BLaER1 treated with 17β-estradiol and CSF1 and Interleukin-3, amounts not matched to agents 10 nM and 100 nM (cell line): ENCODE measurements at regions not wholly inside any gene's neighbourhood (a gene's known extent, or its start where the extent isn't known, plus 50 kb on each side); places are given as distances from the start of the nearest gene placed in this dataset.
"Not testable (repeated sequence)": the region's sequence is repeated elsewhere in the genome, so short reads cannot be mapped to it uniquely, and the experiment has no call there.

Experiments used
- H3K27ac ChIP-seq, 11 experiments: shearing (Covaris generic); formaldehyde crosslinking; 2 replicates each; pipeline ENCODE4 v1.8.1; 2022
- H3K27me3 ChIP-seq, 11 experiments: shearing (Covaris generic); formaldehyde crosslinking; 2 replicates each; pipeline ENCODE4 v1.8.1; 2022
- H3K36me3 ChIP-seq, 11 experiments: shearing (Covaris generic); formaldehyde crosslinking; 2 replicates each; pipeline ENCODE4 v1.8.1; 2022
- H3K4me1 ChIP-seq, 10 experiments: shearing (Covaris generic); formaldehyde crosslinking; 2 replicates each; pipeline ENCODE4 v1.8.1; 2022
- H3K4me2 ChIP-seq, 11 experiments: shearing (Covaris generic); formaldehyde crosslinking; 2 replicates each; pipeline ENCODE4 v1.8.1; 2022
- H3K4me3 ChIP-seq, 10 experiments: shearing (Covaris generic); formaldehyde crosslinking; 2 replicates each; pipeline ENCODE4 v1.8.1; 2022
- H3K9ac ChIP-seq, 11 experiments: shearing (Covaris generic); formaldehyde crosslinking; 2 replicates each; pipeline ENCODE4 v1.8.1; 2022
- H3K9me3 ChIP-seq, 11 experiments: shearing (Covaris generic); formaldehyde crosslinking; replicated peaks in 1 of 11; 2 replicates each; pipeline ENCODE4 v1.8.1; 2022
- H4K20me1 ChIP-seq, 11 experiments: shearing (Covaris generic); formaldehyde crosslinking; 2 replicates each; pipeline ENCODE4 v1.8.1; 2022
- Cebpa-rat ChIP-seq, 11 experiments: shearing (Covaris generic); IDR thresholded peaks; 2 replicates each; pipeline ENCODE4 v1.8.1; 2022

DNA sequence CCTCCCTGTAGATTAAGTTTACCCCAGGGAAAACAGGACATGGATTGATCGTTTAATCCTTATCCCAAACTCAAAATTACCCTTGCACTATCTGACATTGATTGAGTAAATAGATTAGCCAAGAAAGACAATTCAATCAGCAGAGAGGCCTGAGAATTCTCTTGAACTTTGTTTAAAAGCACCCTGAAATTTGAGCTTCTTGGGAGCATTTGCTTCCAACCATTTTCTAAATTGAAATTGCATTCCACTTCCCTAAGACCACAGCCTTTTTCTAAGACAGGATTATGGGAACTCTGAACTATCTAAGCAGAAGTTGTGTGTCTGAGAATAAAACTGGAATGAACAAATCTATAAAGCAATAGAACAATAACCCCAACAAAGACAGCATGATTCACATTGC lies 76.6 kb upstream of the TNRC6A start:
- no peaks in the 10 kb centered on the region for H3K4me1 ChIP-seq
- H3K9ac ChIP-seq: no peak overlapping the region
- no peaks in the 10 kb centered on the region for H3K9me3 ChIP-seq
- no peaks in the 10 kb centered on the region for H3K36me3 ChIP-seq
- no peak overlapping the region for H3K4me2 ChIP-seq
- no peaks in the 10 kb centered on the region for H4K20me1 ChIP-seq
- no peak for TF ChIP-seq Cebpa-rat (IDR thresholded peaks at IDR 0.05)
- H3K4me3 ChIP-seq: no peak overlapping the region
- no peaks in the 10 kb centered on the region for H3K27me3 ChIP-seq
- H3K27ac ChIP-seq: no peak overlapping the region

- no peak for TF ChIP-seq Cebpa-rat (IDR thresholded peaks at IDR 0.05)
- H3K4me3 ChIP-seq: no peak overlapping the region
- no peaks in the 10 kb centered on the region for H3K4me1 ChIP-seq
- H3K4me2 ChIP-seq: no peak overlapping the region
- H3K9ac ChIP-seq: no peak overlapping the region
- H3K9me3 ChIP-seq: no peaks in the 10 kb centered on the region
- H4K20me1 ChIP-seq: no peaks in the 10 kb centered on the region
- H3K27ac ChIP-seq: no peak overlapping the region
- H3K27me3 ChIP-seq: no peaks in the 10 kb centered on the region
- no peaks in the 10 kb centered on the region for H3K36me3 ChIP-seq
These were observed 75.7 kb upstream of the TNRC6A start for GRCh38 chr16:24653725-24654124.

- not testable (repeated sequence) for H4K20me1 ChIP-seq, H3K4me3 ChIP-seq, H3K4me2 ChIP-seq, H3K27ac ChIP-seq, H3K9me3 ChIP-seq, H3K9ac ChIP-seq, H3K36me3 ChIP-seq, H3K27me3 ChIP-seq
- peaks cover 10 to 29% (median 22%) of the 10 kb centered on the region in 10 experiments for H3K4me1 ChIP-seq
These were observed 63.5 kb upstream of the TNRC6A start for GRCh38 chr16:24665942-24666341.

DNA sequence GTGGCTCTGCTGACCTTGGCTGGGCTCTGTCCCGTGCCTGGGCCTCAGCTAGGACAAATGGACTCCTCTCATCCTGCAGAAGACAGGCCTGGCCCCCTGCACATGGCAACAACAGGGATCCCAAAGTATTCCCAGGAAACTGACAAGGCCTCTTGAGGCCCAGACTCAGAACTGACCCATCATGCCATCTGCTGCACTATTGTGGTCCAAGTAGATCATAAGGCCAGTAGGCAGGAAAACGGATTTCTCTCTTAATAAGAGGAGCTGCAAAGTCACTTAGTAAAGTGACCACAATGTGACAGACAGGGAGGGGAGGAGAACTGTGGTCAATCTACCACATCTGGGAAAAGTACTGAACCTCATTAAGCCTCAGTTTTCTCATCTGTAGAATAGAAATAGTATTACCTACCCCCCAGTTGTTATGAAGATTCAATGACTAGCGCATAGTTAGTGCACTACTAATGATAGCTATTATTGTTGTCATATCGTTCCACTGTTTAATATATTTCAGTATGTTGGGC lies 62.1 kb upstream of the TNRC6A start:
- Histone ChIP-seq H3K4me1 (peaks cover 15 to 29% (median 25%) of the 10 kb centered on the region in 10 experiments), H3K27ac (no peak overlapping the region), H3K4me2 (no peak overlapping the region), H3K4me3 (no peak overlapping the region), H3K27me3 (no peaks in the 10 kb centered on the region), H4K20me1 (no peaks in the 10 kb centered on the region), H3K9ac (no peak overlapping the region), H3K36me3 (no peaks in the 10 kb centered on the region), H3K9me3 (no peaks in the 10 kb centered on the region)
- TF ChIP-seq Cebpa-rat (IDR thresholded peaks at IDR 0.05): no peak

- no peaks in the 10 kb centered on the region for H4K20me1 ChIP-seq
- H3K36me3 ChIP-seq: no peaks in the 10 kb centered on the region
- no peak overlapping the region for H3K4me3 ChIP-seq
- H3K4me1 ChIP-seq: peaks cover 15 to 29% (median 22%) of the 10 kb centered on the region in 10 experiments
- no peaks in the 10 kb centered on the region for H3K9me3 ChIP-seq
- no peaks in the 10 kb centered on the region for H3K27me3 ChIP-seq
- no peak for TF ChIP-seq Cebpa-rat (IDR thresholded peaks at IDR 0.05)
- H3K4me2 ChIP-seq: peak overlapping the region in 3 of 11 experiments; percentile 24 to 44 (median 40); a peak in 5 of 22 replicates
- peak overlapping the region in 1 of 11 experiments; percentile 13; a peak in 1 of 22 replicates for H3K27ac ChIP-seq
- no peak overlapping the region for H3K9ac ChIP-seq
These were observed 60.9 kb upstream of the TNRC6A start for GRCh38 chr16:24668481-24669061.

DNA sequence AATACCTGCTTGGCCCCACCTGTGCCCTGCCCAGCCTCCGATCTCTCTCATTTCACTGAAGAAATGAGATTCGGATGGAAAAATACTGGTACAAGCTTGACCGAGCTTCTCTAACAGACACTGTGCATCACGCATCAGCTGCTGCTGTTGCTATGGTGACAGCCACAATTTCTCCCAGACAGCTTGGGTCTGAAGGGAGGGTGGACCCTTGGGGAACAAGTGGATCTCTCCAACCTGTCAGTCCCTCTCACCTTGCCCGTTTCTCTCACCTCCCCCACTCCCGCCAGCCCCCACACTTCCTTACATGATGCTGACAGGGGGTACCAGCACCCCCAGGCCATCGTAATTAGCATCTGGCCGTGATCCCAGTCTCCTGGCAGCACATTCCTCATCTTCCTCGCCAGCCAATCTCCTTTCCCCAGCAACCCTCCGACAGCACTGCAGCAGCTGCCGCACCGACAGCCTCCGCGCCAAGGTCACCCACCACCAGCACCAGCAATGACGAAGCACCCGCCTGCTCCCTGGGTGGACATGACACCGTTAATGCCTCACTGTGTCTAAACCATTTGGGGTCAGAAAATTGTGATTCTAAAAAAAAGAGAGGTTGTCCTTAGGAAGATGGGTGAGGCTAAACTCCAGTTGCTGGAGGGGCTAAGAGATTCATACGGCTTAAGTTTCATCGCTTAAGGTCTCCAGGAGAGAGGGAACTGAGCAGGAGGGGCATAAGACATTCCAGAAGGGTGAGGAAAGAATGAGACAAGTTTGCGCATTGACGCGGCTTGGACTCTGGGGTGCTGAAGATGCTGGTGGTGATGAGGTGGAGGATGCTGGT lies 58.6 kb upstream of the TNRC6A start:
- Histone ChIP-seq H3K9me3 (no peaks in the 10 kb centered on the region), H3K4me1 (peaks cover 15 to 29% (median 22%) of the 10 kb centered on the region in 10 experiments), H3K4me3 (no peak overlapping the region), H4K20me1 (no peaks in the 10 kb centered on the region), H3K9ac (no peak overlapping the region), H3K36me3 (no peaks in the 10 kb centered on the region), H3K27ac (peak overlapping the region in 1 of 11 experiments; percentile 30; a peak in 1 of 22 replicates), H3K27me3 (no peaks in the 10 kb centered on the region), H3K4me2 (peak overlapping the region in 10 of 11 experiments; percentile 22 to 74 (median 56); a peak in 19 of 22 replicates)
- TF ChIP-seq Cebpa-rat (IDR thresholded peaks at IDR 0.05): no peak

GRCh38 chr16:24671455-24671954 lies 57.9 kb upstream of the TNRC6A start:
- Histone ChIP-seq H3K27ac (no peak overlapping the region), H3K4me1 (peaks cover 15 to 29% (median 22%) of the 10 kb centered on the region in 10 experiments), H3K9ac (no peak overlapping the region), H3K4me2 (no peak overlapping the region), H3K36me3 (no peaks in the 10 kb centered on the region), H3K9me3 (no peaks in the 10 kb centered on the region), H3K4me3 (no peak overlapping the region), H3K27me3 (no peaks in the 10 kb centered on the region), H4K20me1 (no peaks in the 10 kb centered on the region)
- no peak for TF ChIP-seq Cebpa-rat (IDR thresholded peaks at IDR 0.05)

DNA sequence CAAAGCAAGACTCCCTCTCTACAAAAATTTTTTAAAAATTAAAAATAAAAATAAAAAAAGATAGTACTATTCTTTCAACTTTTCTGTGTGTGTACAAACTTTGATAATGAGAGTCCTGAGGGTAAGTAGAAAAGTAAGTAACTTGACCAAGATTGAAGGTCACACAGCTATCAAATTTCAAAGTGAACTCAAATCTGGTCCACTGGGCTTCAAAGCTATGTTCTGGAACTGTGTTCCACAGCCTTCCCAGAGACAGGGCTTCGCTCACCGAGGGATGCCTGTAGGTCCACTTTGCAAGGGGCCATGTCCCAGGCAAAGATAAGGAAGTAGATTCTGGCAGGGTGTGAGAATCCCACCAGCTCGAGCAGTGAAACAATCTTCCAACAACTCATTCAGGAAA lies 56.3 kb upstream of the TNRC6A start:
- no peak overlapping the region for H3K9ac ChIP-seq
- H3K4me1 ChIP-seq: peaks cover 15 to 29% (median 22%) of the 10 kb centered on the region in 10 experiments
- H3K36me3 ChIP-seq: no peaks in the 10 kb centered on the region
- H3K4me2 ChIP-seq: no peak overlapping the region
- no peaks in the 10 kb centered on the region for H3K27me3 ChIP-seq
- H3K9me3 ChIP-seq: no peaks in the 10 kb centered on the region
- no peak overlapping the region for H3K4me3 ChIP-seq
- H3K27ac ChIP-seq: no peak overlapping the region
- no peak for TF ChIP-seq Cebpa-rat (IDR thresholded peaks at IDR 0.05)
- no peaks in the 10 kb centered on the region for H4K20me1 ChIP-seq

- H3K9ac ChIP-seq: no peak overlapping the region
- peaks cover 5 to 16% (median 14%) of the 10 kb centered on the region in 10 experiments; a peak in 19 of 20 replicates for H3K4me1 ChIP-seq
- no peak for TF ChIP-seq Cebpa-rat (IDR thresholded peaks at IDR 0.05)
- no peak overlapping the region for H3K4me2 ChIP-seq
- no peak overlapping the region for H3K27ac ChIP-seq
- H4K20me1 ChIP-seq: no peaks in the 10 kb centered on the region
- H3K4me3 ChIP-seq: no peak overlapping the region
- H3K36me3 ChIP-seq: no peaks in the 10 kb centered on the region
- H3K27me3 ChIP-seq: no peaks in the 10 kb centered on the region
- no peaks in the 10 kb centered on the region for H3K9me3 ChIP-seq
These were observed 54.6 kb upstream of the TNRC6A start for GRCh38 chr16:24674877-24675276.
